HepG2 (cell line): ENCODE measurements at regions not wholly inside any gene's neighbourhood (a gene's known extent, or its start where the extent isn't known, plus 50 kb on each side); places are given as distances from the start of the nearest gene placed in this dataset.

Experiments
- ATAC-seq: fragments of 200-7000 bp; cut with Tn5 transposase; 3 replicates; pipeline ENCODE4 v1.9.1; 2020; ENCODE audit warnings: mild to moderate bottlenecking, moderate library complexity
- BruUV-seq: library from RNA; stranded (reverse); fragments of 400-500 nt; replicated peaks from 2 replicates; lab custom pipeline; 2021; lab: Mats Ljungman, UMichigan
- CTCF ChIA-PET: fragments of 300-600 bp; formaldehyde crosslinking; extraction: SDS; loops from one replicate; lab custom pipeline; 2021; ENCODE audit warnings: low total read pairs, inconsistent platforms, low intra/inter-chr PET ratio; lab: Yijun Ruan, JAX
- POLR2A ChIA-PET: fragments of 350-600 bp; sonication (Branson Sonifier 250); formaldehyde crosslinking; loops from one replicate; lab custom pipeline; 2020; ENCODE audit warnings: antibody characterized with exemption, inconsistent platforms; lab: Yijun Ruan, JAX
- DNase-seq: peaks from one replicate; pipeline ENCODE4 v3.0.0-alpha.2; 2015; ENCODE audit warnings: low spot score
- FAIRE-seq: peaks from 3 replicates; lab custom pipeline; 2011; peaks lifted over from hg19 to GRCh38; lab: Jason Lieb, UNC
- H2AFZ ChIP-seq: one replicate; pipeline ENCODE4 v1.6.1; 2011; ENCODE audit warnings: low read length, inconsistent platforms
- H3K27ac ChIP-seq: fragments of 300-600 bp; 3 replicates; pipeline ENCODE4 v1.8.0; 2011; ENCODE audit warnings: mixed run types, mild to moderate bottlenecking, mixed read lengths, low read length, inconsistent platforms; ENCODE audit not compliant: insufficient read depth; ENCODE audit errors: extremely low read length
- H3K27me3 ChIP-seq, 2 experiments: fragments of 200-600 bp in 1 of 2; 2 replicates in 1 of 2; 3 replicates in 1 of 2; pipeline versions ENCODE4 v1.6.0 to v1.8.0; 2011; ENCODE audit warnings: low read length in 2 of 2, mild to moderate bottlenecking in 2 of 2, moderate library complexity in 2 of 2, inconsistent platforms in 1 of 2; ENCODE audit not compliant: insufficient read depth in 2 of 2, control insufficient read depth in 1 of 2
- H3K36me3 ChIP-seq, 2 experiments: fragments of 200-600 bp in 1 of 2; replicated peaks in 1 of 2; 2 replicates in 1 of 2; 3 replicates in 1 of 2; pipeline versions ENCODE4 v1.5.1 to v1.8.0; 2011; ENCODE audit warnings: low read length in 2 of 2, inconsistent platforms in 1 of 2; ENCODE audit not compliant: insufficient read depth in 2 of 2, control insufficient read depth in 1 of 2
- H3K4me1 ChIP-seq: 2 replicates; pipeline ENCODE4 v1.5.1; 2012; ENCODE audit warnings: low read length, inconsistent platforms; ENCODE audit not compliant: insufficient read depth
- H3K4me2 ChIP-seq: 2 replicates; pipeline ENCODE4 v1.6.0; 2011; ENCODE audit warnings: low read depth, low read length, inconsistent platforms
- H3K4me3 ChIP-seq, 3 experiments: fragments of 200-600 bp in 1 of 3; sonication (generic), shearing (Covaris generic) in 1 of 3; replicated peaks in 1 of 3; 2 replicates each; pipeline ENCODE4 v1.5.1; 2011 to 2016; ENCODE audit warnings: low read length in 3 of 3, inconsistent platforms in 2 of 3, low read depth in 2 of 3, mild to moderate bottlenecking in 2 of 3, control low read depth in 1 of 3, mixed read lengths in 1 of 3; ENCODE audit not compliant: insufficient read depth in 1 of 3
- H3K79me2 ChIP-seq: one replicate; pipeline ENCODE4 v1.6.1; 2011; ENCODE audit warnings: low read length, inconsistent platforms; ENCODE audit not compliant: insufficient read depth
- H3K9ac ChIP-seq: 2 replicates; pipeline ENCODE4 v1.6.0; 2011; ENCODE audit warnings: mild to moderate bottlenecking, low read depth, low read length, inconsistent platforms; ENCODE audit not compliant: insufficient read depth
- H3K9me3 ChIP-seq: 2 replicates; pipeline ENCODE4 v1.5.1; 2012; ENCODE audit warnings: mild to moderate bottlenecking, low read length
- H4K20me1 ChIP-seq: 2 replicates; pipeline ENCODE4 v1.6.0; 2011; ENCODE audit warnings: inconsistent platforms, mild to moderate bottlenecking, low read length, moderate library complexity; ENCODE audit not compliant: insufficient read depth
- HOXA3 ChIP-seq: sonication (generic); formaldehyde crosslinking; IDR thresholded peaks from 2 replicates; pipeline ENCODE4 v1.5.0; 2020; ENCODE audit warnings: missing genetic modification reagents
- NCOA5 ChIP-seq: sonication (generic); formaldehyde crosslinking; IDR thresholded peaks from 2 replicates; pipeline ENCODE4 v1.4.0; 2020; ENCODE audit warnings: missing genetic modification reagents
- SATB2 ChIP-seq: sonication (generic); formaldehyde crosslinking; IDR thresholded peaks from 2 replicates; pipeline ENCODE4 v1.5.0; 2020; ENCODE audit warnings: missing genetic modification reagents
- SOX13 ChIP-seq, 3 experiments: fragments of 450-650 bp in 1 of 3; sonication (generic) in 1 of 3; formaldehyde crosslinking in 1 of 3; IDR thresholded peaks in 2 of 3; conservative IDR thresholded peaks in 1 of 3; 2 replicates each; pipeline versions ENCODE4 v1.5.0 to v1.6.1; 2016 to 2020; ENCODE audit warnings: antibody characterized with exemption in 1 of 3, mild to moderate bottlenecking in 1 of 3, missing compliant biosample characterization in 1 of 3, missing genetic modification reagents in 1 of 3, moderate library complexity in 1 of 3
- ZIK1 ChIP-seq: sonication (generic); formaldehyde crosslinking; IDR thresholded peaks from 2 replicates; pipeline ENCODE4 v1.5.0; 2020; ENCODE audit warnings: mild to moderate bottlenecking, low read depth, missing genetic modification reagents, borderline replicate concordance
- ZMYM2 ChIP-seq: sonication (generic); formaldehyde crosslinking; IDR thresholded peaks from 2 replicates; pipeline ENCODE4 v1.8.0; 2022; ENCODE audit warnings: mild to moderate bottlenecking, missing genetic modification reagents
- ZNF552 ChIP-seq: sonication (generic); formaldehyde crosslinking; IDR thresholded peaks from 2 replicates; pipeline ENCODE4 v1.9.0; 2022; ENCODE audit warnings: missing genetic modification reagents, mild to moderate bottlenecking, borderline replicate concordance
- ZNF782 ChIP-seq: sonication (generic); formaldehyde crosslinking; IDR thresholded peaks from 2 replicates; pipeline ENCODE4 v1.4.0; 2020; ENCODE audit warnings: missing genetic modification reagents, mild to moderate bottlenecking, borderline replicate concordance
- ZNF850 ChIP-seq: sonication (generic); formaldehyde crosslinking; conservative IDR thresholded peaks from 2 replicates; pipeline ENCODE4 v1.9.0; 2021; ENCODE audit warnings: mild to moderate bottlenecking, missing genetic modification reagents
- WGBS: methylation state at CpG from one replicate; pipeline ENCODE4 v1.1.6; 2017; ENCODE audit warnings: low lambda C conversion rate; 5-methylcytosine and 5-hydroxymethylcytosine counted together
- in situ Hi-C: cut with HindIII; loops from 2 replicates; pipeline ENCODE4 v1.10.0; 2017; ENCODE audit warnings: low pct_unique_long_range_greater_than_20kb; ENCODE audit not compliant: extremely low pct_ligation_motif_present
- intact Hi-C: fragments of 100-400 bp; cut with micrococcal nuclease; formaldehyde crosslinking; loops from one replicate; pipeline ENCODE4 v1.10.0; 2022; ENCODE audit not compliant: unreplicated experiment
- TF ChIP-seq, protein P1 (sequence below): sonication (generic); formaldehyde crosslinking; IDR thresholded peaks from 2 replicates; pipeline ENCODE4 v1.5.1; 2020; ENCODE audit warnings: mild to moderate bottlenecking, missing genetic modification reagents, moderate library complexity
- TF ChIP-seq, protein P2 (sequence below): sonication (generic); formaldehyde crosslinking; IDR thresholded peaks from 2 replicates; pipeline ENCODE4; 2020; ENCODE audit warnings: missing genetic modification reagents, mild to moderate bottlenecking, borderline replicate concordance

DNA sequence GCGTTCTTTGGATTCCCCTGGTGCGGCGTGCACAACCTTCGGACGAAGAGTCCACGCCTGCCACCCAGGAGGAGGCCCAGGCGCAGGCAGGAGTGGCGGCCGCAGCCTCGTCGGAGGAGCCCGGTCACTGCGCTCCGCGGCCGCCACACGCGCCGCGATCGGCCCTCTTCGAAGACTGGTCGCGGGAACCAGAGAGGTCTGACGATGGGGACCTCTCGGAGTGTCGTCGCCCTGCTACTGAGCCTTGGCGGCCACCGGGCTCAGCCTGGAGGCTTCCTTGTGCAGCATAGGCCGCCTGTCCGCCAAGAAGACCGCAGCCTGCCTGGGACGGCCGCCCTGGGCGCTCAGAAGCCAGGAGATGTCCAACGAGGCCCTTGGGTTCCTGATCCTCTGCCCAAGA, 112.5 kb upstream of the SELENOP start:
- Histone ChIP-seq H4K20me1 (no peaks in the 10 kb centered on the region), H3K4me3 (no peak overlapping the region), H3K4me2 (no peak overlapping the region), H3K9ac (no peak overlapping the region), H2AFZ (no peak overlapping the region), H3K9me3 (no peaks in the 10 kb centered on the region), H3K79me2 (no peaks in the 10 kb centered on the region), H3K36me3 (no peaks in the 10 kb centered on the region), H3K27ac (no peak overlapping the region), H3K4me1 (no peaks in the 10 kb centered on the region), H3K27me3 (no peaks in the 10 kb centered on the region; a peak in 1 of 5 replicates)
- CTCF ChIA-PET = no interaction called here
- 94% methylated on average over 26 of the region's 37 CpGs for WGBS
- in situ Hi-C loops = loop anchor here (25.0 kb wide), 1 partner anchor 463 kb away; no protein-coding TSS in a partner anchor
- no TSS peak for BruUV-seq
- DNase-seq (no peak), ATAC-seq (no peak; the same call in 2 of the 3 replicates), FAIRE-seq (no peak)
- TF ChIP-seq HOXA3 (CRISPR knock-in tag) (no peak), ZIK1 (CRISPR knock-in tag) (no peak), ZNF850 (no peak), ZNF552 (CRISPR knock-in tag) (no peak), NCOA5 (CRISPR knock-in tag) (no peak), ZMYM2 (CRISPR knock-in tag) (no peak), ZNF782 (CRISPR knock-in tag) (no peak), SATB2 (CRISPR knock-in tag) (no peak), SOX13 (IDR thresholded peaks at IDR 0.05) (no peak), SOX13 (CRISPR knock-in tag; conservative IDR thresholded peaks at IDR 0.05 in 1 of 2, IDR thresholded peaks at IDR 0.05 in 1 of 2) (no peak)
- TF ChIP-seq, protein P1, sequence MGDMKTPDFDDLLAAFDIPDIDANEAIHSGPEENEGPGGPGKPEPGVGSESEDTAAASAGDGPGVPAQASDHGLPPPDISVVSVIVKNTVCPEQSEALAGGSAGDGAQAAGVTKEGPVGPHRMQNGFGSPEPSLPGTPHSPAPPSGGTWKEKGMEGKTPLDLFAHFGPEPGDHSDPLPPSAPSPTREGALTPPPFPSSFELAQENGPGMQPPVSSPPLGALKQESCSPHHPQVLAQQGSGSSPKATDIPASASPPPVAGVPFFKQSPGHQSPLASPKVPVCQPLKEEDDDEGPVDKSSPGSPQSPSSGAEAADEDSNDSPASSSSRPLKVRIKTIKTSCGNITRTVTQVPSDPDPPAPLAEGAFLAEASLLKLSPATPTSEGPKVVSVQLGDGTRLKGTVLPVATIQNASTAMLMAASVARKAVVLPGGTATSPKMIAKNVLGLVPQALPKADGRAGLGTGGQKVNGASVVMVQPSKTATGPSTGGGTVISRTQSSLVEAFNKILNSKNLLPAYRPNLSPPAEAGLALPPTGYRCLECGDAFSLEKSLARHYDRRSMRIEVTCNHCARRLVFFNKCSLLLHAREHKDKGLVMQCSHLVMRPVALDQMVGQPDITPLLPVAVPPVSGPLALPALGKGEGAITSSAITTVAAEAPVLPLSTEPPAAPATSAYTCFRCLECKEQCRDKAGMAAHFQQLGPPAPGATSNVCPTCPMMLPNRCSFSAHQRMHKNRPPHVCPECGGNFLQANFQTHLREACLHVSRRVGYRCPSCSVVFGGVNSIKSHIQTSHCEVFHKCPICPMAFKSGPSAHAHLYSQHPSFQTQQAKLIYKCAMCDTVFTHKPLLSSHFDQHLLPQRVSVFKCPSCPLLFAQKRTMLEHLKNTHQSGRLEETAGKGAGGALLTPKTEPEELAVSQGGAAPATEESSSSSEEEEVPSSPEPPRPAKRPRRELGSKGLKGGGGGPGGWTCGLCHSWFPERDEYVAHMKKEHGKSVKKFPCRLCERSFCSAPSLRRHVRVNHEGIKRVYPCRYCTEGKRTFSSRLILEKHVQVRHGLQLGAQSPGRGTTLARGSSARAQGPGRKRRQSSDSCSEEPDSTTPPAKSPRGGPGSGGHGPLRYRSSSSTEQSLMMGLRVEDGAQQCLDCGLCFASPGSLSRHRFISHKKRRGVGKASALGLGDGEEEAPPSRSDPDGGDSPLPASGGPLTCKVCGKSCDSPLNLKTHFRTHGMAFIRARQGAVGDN (CRISPR knock-in tag) = no peak
- TF ChIP-seq, protein P2, sequence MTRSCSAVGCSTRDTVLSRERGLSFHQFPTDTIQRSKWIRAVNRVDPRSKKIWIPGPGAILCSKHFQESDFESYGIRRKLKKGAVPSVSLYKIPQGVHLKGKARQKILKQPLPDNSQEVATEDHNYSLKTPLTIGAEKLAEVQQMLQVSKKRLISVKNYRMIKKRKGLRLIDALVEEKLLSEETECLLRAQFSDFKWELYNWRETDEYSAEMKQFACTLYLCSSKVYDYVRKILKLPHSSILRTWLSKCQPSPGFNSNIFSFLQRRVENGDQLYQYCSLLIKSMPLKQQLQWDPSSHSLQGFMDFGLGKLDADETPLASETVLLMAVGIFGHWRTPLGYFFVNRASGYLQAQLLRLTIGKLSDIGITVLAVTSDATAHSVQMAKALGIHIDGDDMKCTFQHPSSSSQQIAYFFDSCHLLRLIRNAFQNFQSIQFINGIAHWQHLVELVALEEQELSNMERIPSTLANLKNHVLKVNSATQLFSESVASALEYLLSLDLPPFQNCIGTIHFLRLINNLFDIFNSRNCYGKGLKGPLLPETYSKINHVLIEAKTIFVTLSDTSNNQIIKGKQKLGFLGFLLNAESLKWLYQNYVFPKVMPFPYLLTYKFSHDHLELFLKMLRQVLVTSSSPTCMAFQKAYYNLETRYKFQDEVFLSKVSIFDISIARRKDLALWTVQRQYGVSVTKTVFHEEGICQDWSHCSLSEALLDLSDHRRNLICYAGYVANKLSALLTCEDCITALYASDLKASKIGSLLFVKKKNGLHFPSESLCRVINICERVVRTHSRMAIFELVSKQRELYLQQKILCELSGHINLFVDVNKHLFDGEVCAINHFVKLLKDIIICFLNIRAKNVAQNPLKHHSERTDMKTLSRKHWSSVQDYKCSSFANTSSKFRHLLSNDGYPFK (CRISPR knock-in tag) = no peak
- intact Hi-C loops = no loop called here
- POLR2A ChIA-PET = no interaction called here
